ENCODE measurements at regions not wholly inside any gene's neighbourhood (a gene's known extent, or its start where the extent isn't known, plus 50 kb on each side); places are given as distances from the start of the nearest gene placed in this dataset.

GRCh38 chr6:166057431-166057830, 110.2 kb downstream of the TBXT start:
- Histone ChIP-seq H3K56ac (ENCODE audit: extremely low read depth, insufficient read depth, low read length) (no peak overlapping the region), H3K4me1 (ENCODE audit: control insufficient read depth, insufficient read depth, low read length) (no peaks in the 10 kb centered on the region; the same call in 1 of the 2 replicates), H3K36me3 (ENCODE audit: control insufficient read depth, insufficient read depth, low read length) (no peaks in the 10 kb centered on the region), H2BK20ac (ENCODE audit: low read depth, low read length) (no peak overlapping the region), H3K27me3 (ENCODE audit: control insufficient read depth, insufficient read depth, low read length) (peaks cover 3% of the 10 kb centered on the region; the same call in 1 of the 2 replicates), H2AK9ac (replicated peaks; ENCODE audit: low read depth, low read length, poor library complexity) (no peak overlapping the region), H3K23ac (ENCODE audit: low read depth, low read length) (no peak overlapping the region), H2BK5ac (ENCODE audit: low read depth, low read length, poor library complexity, severe bottlenecking) (no peak overlapping the region), H3K4me3 (ENCODE audit: insufficient read depth, low read depth, low read length) (no peak overlapping the region), H3K27ac (ENCODE audit: insufficient read depth, low read length) (no peak overlapping the region), H2AK5ac (ENCODE audit: low read depth, low read length) (no peak overlapping the region), H3K9ac (ENCODE audit: low read depth, low read length) (no peak overlapping the region), H3K18ac (ENCODE audit: low read depth, low read length) (no peak overlapping the region), H4K5ac (ENCODE audit: low read depth, low read length) (no peak overlapping the region), H2AFZ (replicated peaks; ENCODE audit: low read length, poor library complexity) (no peak overlapping the region), H3K9me1 (ENCODE audit: insufficient read depth, low read length) (no peaks in the 10 kb centered on the region), H2BK15ac (ENCODE audit: low read depth, low read length) (no peak overlapping the region), H4K8ac (ENCODE audit: low read depth in 2 of 2, low read length in 2 of 2) (no peak overlapping the region), H4K91ac (ENCODE audit: insufficient read depth, low read depth, low read length) (no peak overlapping the region), H3K14ac (replicated peaks; ENCODE audit: low read depth, low read length) (no peak overlapping the region), H3K9me3 (ENCODE audit: control insufficient read depth, insufficient read depth, low read length) (peaks cover 6% of the 10 kb centered on the region; the same call in 1 of the 2 replicates), H3K4me2 (ENCODE audit: low read depth, low read length) (no peak overlapping the region), H3K79me1 (ENCODE audit: low read depth in 1 of 2, low read length in 2 of 2) (no peaks in the 10 kb centered on the region), H3K4ac (ENCODE audit: low read depth, low read length) (no peak overlapping the region), H2BK120ac (ENCODE audit: low read depth, low read length) (no peak overlapping the region), H4K20me1 (ENCODE audit: insufficient read depth, low read length) (no peaks in the 10 kb centered on the region)
- intact Hi-C loops (cut with micrococcal nuclease), result loop anchor here (5.0 kb wide), 1 partner anchor 40 kb away; no protein-coding TSS in a partner anchor
- ATAC-seq (ENCODE audit: low read depth) (no peak), DNase-seq (peak; percentile 7)
- in situ Hi-C loops (cut with MboI; ENCODE audit: low sequenced_read_pairs), result no loop called here
- ChIA-PET CTCF (no interaction called here), POLR2A (ENCODE audit: unreplicated experiment) (no interaction called here)
- dilution Hi-C loops (cut with HindIII; ENCODE audit: low sequenced_read_pairs, unreplicated experiment), result no loop called here
- no peak for TF ChIP-seq FOS (IDR thresholded peaks at IDR 0.05; ENCODE audit: low read depth, low read length)
- TF ChIP-seq MAZ (IDR thresholded peaks at IDR 0.05; ENCODE audit: borderline replicate concordance, low read depth, low read length), result no peak
- no peak for TF ChIP-seq SMC3 (IDR thresholded peaks at IDR 0.05; ENCODE audit: low read depth, low read length)
- TF ChIP-seq RFX5 (IDR thresholded peaks at IDR 0.05; ENCODE audit: low read depth, low read length), result no peak
- no peak for TF ChIP-seq CEBPB (IDR thresholded peaks at IDR 0.05; ENCODE audit: low read depth, low read length)
- TF ChIP-seq CTCF (conservative IDR thresholded peaks at IDR 0.05; ENCODE audit: low read depth, low read length), result no peak
- no peak for TF ChIP-seq RAD21 (IDR thresholded peaks at IDR 0.05; ENCODE audit: low read length)
- no peak for TF ChIP-seq NFE2L2 (IDR thresholded peaks at IDR 0.05; ENCODE audit: low read depth, low read length)
- no CpG with 5 or more reads among the region's 2 CpGs for WGBS, 2 experiments (ENCODE audit: extremely low coverage in 2 of 2, insufficient read length in 1 of 2)
- BruUV-seq (replicated peaks), result no TSS peak
